Left lung (tissue), 4 donors: ENCODE measurements at regions not wholly inside any gene's neighbourhood (a gene's known extent, or its start where the extent isn't known, plus 50 kb on each side); places are given as distances from the start of the nearest gene placed in this dataset.

ENCODE experiments used
- ATAC-seq: fragments of 200-7000 bp; cut with Tn5 transposase; one replicate; pipeline ENCODE4 v1.9.1; 2020; ENCODE audit warnings: moderate library complexity
- DNase-seq, 4 donors: peaks; one replicate each; pipeline ENCODE4 v3.0.0-alpha.2; 2013 to 2020
- H3K27ac ChIP-seq, 2 donors: fragments of 200-600 bp; sonication (generic) in 1 of 2; one replicate each; pipeline versions ENCODE4 v1.5.0 to v1.8.0; 2020 to 2021
- H3K27me3 ChIP-seq, 2 donors: fragments of 200-600 bp; sonication (generic) in 1 of 2; one replicate each; pipeline versions ENCODE4 v1.5.0 to v1.8.0; 2020 to 2021
- H3K36me3 ChIP-seq, 2 donors: fragments of 200-600 bp; sonication (generic) in 1 of 2; one replicate each; pipeline versions ENCODE4 v1.5.0 to v1.8.0; 2020 to 2021
- H3K4me1 ChIP-seq, 2 donors: fragments of 200-600 bp; one replicate each; pipeline ENCODE4 v1.8.0; 2021
- H3K4me3 ChIP-seq, 2 donors: fragments of 200-600 bp; sonication (generic) in 1 of 2; one replicate each; pipeline versions ENCODE4 v1.5.0 to v1.8.0; 2020 to 2021; ENCODE audit warnings: mild to moderate bottlenecking in 1 of 2
- H3K9me3 ChIP-seq, 2 donors: fragments of 200-600 bp; sonication (generic) in 1 of 2; one replicate each; pipeline versions ENCODE4 v1.5.0 to v1.8.0; 2020 to 2021
- intact Hi-C, 2 donors: fragments of 100-400 bp; cut with DNase I; formaldehyde crosslinking; loops; one replicate each; pipeline versions ENCODE4 v1.11.2 to v1.14.2; 2022
- TF ChIP-seq, protein P1 (sequence below), 2 donors: fragments of 200-600 bp; sonication (generic) in 1 of 2; IDR thresholded peaks; one replicate each; pipeline versions ENCODE4 v1.5.0 to v1.8.0; 2021; ENCODE audit warnings: antibody characterized with exemption in 2 of 2
- donor health status: DM: no; HTN: yes; CAD: no.
- donor health status: DM: no; HTN: no; CAD: no.

DNA sequence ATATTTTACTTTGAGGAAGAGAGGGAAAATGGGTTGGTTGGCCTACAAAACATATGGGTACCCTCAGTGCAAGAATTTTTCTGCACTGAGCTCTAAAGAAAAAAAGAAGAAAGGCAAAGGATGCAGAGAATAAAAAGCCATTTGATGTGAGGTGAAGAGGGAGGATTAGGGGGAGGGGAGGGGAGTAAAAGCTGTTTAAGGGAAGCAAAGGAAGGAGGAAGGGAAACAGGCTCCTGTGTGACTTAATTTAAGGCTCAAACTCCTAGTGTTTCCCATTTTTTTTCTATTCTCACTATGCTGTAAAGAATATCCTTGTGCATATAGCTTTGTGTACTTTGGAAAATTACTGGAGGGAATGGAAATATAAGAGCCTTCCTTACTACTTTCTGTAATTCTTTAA lies 78.7 kb downstream of the NKX2-1 start:
- no peaks in the 10 kb centered on the region for H3K36me3 ChIP-seq
- H3K27ac ChIP-seq = no peak overlapping the region
- H3K9me3 ChIP-seq = no peaks in the 10 kb centered on the region
- H3K27me3 ChIP-seq = peaks cover 0 to 11% of the 10 kb centered on the region in 2 donors
- H3K4me3 ChIP-seq = no peak overlapping the region
- TF ChIP-seq, protein P1, sequence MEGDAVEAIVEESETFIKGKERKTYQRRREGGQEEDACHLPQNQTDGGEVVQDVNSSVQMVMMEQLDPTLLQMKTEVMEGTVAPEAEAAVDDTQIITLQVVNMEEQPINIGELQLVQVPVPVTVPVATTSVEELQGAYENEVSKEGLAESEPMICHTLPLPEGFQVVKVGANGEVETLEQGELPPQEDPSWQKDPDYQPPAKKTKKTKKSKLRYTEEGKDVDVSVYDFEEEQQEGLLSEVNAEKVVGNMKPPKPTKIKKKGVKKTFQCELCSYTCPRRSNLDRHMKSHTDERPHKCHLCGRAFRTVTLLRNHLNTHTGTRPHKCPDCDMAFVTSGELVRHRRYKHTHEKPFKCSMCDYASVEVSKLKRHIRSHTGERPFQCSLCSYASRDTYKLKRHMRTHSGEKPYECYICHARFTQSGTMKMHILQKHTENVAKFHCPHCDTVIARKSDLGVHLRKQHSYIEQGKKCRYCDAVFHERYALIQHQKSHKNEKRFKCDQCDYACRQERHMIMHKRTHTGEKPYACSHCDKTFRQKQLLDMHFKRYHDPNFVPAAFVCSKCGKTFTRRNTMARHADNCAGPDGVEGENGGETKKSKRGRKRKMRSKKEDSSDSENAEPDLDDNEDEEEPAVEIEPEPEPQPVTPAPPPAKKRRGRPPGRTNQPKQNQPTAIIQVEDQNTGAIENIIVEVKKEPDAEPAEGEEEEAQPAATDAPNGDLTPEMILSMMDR (IDR thresholded peaks at IDR 0.05) = no peak
- DNase-seq (no peak), ATAC-seq (no peak)
- no peaks in the 10 kb centered on the region for H3K4me1 ChIP-seq
- intact Hi-C loops = no loop called here

DNA sequence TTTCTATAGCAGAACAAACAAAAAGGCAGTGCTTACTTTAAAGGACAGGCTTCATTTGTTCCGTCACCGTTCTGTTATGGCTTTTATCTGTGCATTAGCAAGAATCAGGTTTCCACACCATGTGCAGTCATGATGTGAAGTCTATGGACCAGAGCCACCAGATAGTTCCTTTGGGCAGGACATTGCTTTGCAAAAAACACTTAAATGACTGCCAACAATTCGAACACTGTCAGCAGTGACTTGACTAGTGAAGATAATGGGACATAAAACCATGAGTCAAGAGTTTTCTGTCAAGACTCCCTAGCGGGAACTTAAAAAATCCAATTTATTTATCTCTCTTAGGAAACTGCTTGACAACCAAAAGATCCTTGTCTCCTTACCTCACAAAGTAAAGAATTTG lies 80.3 kb downstream of the NKX2-1 start:
- Histone ChIP-seq H3K27ac (no peak overlapping the region), H3K27me3 (peaks cover 0 to 11% of the 10 kb centered on the region in 2 donors), H3K9me3 (no peaks in the 10 kb centered on the region), H3K4me1 (no peaks in the 10 kb centered on the region), H3K36me3 (no peaks in the 10 kb centered on the region), H3K4me3 (no peak overlapping the region)
- TF ChIP-seq, protein P1 (IDR thresholded peaks at IDR 0.05) = no peak
- intact Hi-C loops = no loop called here
- ATAC-seq (peak; percentile 18), DNase-seq (no peak)

- no peaks in the 10 kb centered on the region for H3K4me1 ChIP-seq
- intact Hi-C loops = no loop called here
- no peaks in the 10 kb centered on the region for H3K9me3 ChIP-seq
- H3K27ac ChIP-seq = no peak overlapping the region
- no peak overlapping the region for H3K4me3 ChIP-seq
- no peak for DNase-seq
- peaks cover 0 to 5% of the 10 kb centered on the region in 2 donors for H3K27me3 ChIP-seq
- TF ChIP-seq, protein P1 (IDR thresholded peaks at IDR 0.05) = no peak
- ATAC-seq = peak; percentile 63
- no peaks in the 10 kb centered on the region for H3K36me3 ChIP-seq
Measured at GRCh38 chr14:36438883-36439282, 81.1 kb downstream of the NKX2-1 start.

GRCh38 chr14:36430662-36431084 lies 89.4 kb downstream of the NKX2-1 start:
- H3K9me3 ChIP-seq = no peaks in the 10 kb centered on the region
- H3K27me3 ChIP-seq = no peaks in the 10 kb centered on the region
- ATAC-seq (peak; percentile 94), DNase-seq (peak in 1 of 4 donors; percentile 28)
- intact Hi-C loops = no loop called here
- no peak overlapping the region for H3K4me3 ChIP-seq
- TF ChIP-seq, protein P1 (IDR thresholded peaks at IDR 0.05) = no peak
- H3K4me1 ChIP-seq = no peaks in the 10 kb centered on the region
- H3K36me3 ChIP-seq = no peaks in the 10 kb centered on the region
- peak overlapping the region in 1 of 2 donors; percentile 59 for H3K27ac ChIP-seq

- no peak for ATAC-seq
- Histone ChIP-seq H3K27ac (peak overlapping the region in 1 of 2 donors; percentile 59), H3K9me3 (no peaks in the 10 kb centered on the region), H3K4me3 (no peak overlapping the region), H3K27me3 (no peaks in the 10 kb centered on the region), H3K36me3 (no peaks in the 10 kb centered on the region), H3K4me1 (no peaks in the 10 kb centered on the region)
- TF ChIP-seq, protein P1 (IDR thresholded peaks at IDR 0.05) = no peak
- no peak for DNase-seq
- intact Hi-C loops = no loop called here
Measured at GRCh38 chr14:36430169-36430568, 89.9 kb downstream of the NKX2-1 start.
